Stimulated activated CD8-positive, alpha-beta memory T cell treated with anti-CD3 and anti-CD28 coated beads, Interleukin-15, amount 100 ng/mL, for 48 hours (primary cell): ENCODE measurements at regions not wholly inside any gene's neighbourhood (a gene's known extent, or its start where the extent isn't known, plus 50 kb on each side); places are given as distances from the start of the nearest gene placed in this dataset.

Experiments
- DNase-seq, 2 donors: peaks; one replicate each; pipeline ENCODE4 v3.0.0-alpha.2; 2020; ENCODE audit warnings: low read depth in 2 of 2

GRCh38 chr18:47758000-47758399 lies 172.5 kb downstream of the SMAD2 start:
- DNase-seq = no peak

DNA sequence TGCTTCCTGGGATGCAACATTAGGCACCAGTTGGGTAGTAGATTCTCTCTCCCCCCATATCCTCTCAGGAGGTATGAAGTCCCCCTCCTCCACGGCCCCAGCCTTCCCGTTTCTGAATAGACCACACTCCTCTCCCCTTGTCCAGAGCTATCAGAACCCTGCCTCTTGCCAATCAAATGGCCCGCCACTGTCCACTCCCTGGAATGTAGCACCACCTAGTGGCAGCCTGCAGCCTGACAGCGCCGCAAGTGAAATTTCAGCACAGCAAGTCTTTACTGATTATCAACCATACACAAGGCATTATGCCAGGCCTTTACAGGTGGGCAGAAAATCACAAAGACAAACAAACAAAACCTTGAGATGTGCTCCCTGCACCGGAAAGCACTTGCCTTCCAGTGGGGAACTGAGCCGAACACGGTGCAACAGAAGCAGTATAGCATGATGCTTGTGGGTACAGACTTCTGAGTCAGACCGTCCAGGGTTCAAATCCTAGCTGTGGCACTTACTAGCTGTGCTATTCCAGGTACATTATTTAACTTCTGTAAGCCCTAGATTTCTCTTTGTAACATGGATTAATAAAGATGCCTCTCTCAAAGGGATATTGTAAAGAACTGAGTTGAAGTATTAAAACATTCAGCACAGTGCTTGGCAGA lies 174.0 kb downstream of the SMAD2 start:
- peak in 1 of 2 donors; percentile 21 for DNase-seq

- DNase-seq = no peak
These were observed 175.4 kb downstream of the SMAD2 start for GRCh38 chr18:47755102-47755456.

DNA sequence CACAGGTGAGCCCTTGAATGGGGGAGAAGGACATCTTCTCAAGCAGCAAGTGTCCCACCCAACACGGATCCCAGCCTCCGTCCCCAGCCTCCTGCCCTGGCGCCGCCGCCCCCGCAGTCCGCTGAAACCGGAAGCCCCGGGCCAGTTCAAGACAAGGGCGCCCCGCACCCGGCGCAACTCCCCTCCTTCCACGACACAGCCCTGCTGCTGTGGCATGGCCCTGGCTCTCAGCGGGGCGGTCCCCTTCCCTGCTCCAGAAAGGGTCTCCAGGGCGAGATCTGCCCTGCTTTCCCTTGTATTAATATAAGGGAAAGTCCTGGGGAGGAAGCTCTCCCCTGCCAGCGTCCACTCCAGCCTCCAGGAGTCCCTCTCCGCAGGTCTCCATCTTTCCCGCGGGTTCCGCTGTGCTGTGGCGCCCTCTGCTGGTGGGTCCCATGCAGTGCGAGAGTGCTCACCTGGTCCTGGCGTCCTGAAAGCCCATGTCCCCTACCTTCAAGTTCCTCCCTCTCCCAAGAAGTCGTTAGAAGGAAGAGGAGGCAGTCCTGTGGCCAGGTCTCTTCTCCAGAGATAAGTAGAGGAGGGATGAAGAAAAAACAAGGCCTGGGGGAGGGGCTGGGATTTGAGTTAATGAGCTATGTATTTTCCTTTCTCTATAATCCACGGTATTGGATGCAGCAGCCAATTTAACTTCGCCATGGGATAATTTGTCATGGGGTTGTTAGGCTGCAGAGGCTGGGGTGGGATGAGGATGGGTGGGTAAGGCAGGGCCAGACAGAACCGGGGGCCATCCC lies 176.0 kb downstream of the SMAD2 start:
- peak in 1 of 2 donors; percentile 25 for DNase-seq

DNA sequence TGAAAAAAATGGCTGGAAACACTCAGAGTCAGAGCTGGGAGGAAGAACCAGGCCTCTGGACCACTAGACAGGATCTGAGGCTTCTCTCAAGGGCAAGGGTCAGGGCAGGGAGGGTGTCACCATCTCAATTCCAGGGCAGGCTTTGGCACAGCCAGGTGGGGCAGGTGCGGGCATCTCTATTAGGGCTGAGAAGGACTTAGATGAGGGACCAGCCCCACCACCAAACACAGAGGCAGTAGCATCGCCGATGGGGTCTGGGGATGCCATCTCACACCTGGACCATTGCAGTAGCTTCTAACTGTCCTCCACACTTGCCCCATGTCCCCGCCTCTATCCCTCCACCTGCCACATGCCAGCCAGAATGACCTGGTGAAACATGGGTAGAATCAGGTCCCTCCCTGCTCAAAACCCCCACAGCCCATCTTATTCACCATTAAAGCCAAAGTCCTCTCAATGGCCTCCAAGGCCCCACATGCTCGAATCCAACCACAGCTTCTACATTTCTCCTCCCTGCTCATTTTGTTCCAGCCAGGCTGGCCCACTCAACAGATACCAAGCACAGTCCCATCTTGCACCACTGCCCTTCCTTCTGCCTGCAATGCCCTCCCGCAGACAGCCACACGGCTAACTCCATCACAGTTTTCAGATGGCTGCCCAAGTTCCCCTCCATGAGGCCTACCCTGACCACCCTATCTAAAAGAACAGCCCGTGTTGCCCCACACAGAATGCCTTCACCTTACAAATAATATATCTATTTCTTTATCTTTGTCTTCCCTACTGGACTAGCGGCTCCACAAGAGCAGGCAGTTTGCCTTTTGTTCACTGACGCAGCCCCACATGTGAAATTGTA lies 177.4 kb downstream of the SMAD2 start:
- DNase-seq = no peak

DNA sequence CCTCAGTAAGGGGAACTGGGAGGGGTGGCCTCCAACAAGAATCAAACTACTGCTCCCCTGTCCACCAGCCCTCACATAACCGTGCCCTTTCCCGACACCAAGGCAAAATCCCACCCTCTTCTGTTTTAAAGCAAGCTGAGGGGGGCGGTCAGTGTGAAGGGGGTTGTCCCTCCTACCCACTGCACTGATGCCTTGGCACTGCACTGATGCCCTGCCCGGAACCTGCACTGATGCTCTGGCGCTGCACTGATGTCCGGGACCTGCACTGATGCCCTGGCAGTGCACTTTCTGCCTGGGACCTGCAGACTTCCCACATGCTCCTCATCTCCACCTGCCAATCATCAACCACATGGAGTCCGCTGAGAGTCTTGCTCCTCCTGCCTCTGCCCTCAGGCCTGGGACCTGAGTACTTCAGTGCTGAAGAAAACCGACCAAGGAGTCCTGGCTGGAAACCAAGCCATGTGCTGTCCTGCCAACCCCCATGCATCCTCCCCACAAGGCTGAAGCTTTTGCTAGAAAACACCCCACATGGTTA lies 179.5 kb downstream of the SMAD2 start:
- DNase-seq = no peak

- no peak for DNase-seq
These were observed 180.9 kb downstream of the SMAD2 start for GRCh38 chr18:47749600-47749973.

DNA sequence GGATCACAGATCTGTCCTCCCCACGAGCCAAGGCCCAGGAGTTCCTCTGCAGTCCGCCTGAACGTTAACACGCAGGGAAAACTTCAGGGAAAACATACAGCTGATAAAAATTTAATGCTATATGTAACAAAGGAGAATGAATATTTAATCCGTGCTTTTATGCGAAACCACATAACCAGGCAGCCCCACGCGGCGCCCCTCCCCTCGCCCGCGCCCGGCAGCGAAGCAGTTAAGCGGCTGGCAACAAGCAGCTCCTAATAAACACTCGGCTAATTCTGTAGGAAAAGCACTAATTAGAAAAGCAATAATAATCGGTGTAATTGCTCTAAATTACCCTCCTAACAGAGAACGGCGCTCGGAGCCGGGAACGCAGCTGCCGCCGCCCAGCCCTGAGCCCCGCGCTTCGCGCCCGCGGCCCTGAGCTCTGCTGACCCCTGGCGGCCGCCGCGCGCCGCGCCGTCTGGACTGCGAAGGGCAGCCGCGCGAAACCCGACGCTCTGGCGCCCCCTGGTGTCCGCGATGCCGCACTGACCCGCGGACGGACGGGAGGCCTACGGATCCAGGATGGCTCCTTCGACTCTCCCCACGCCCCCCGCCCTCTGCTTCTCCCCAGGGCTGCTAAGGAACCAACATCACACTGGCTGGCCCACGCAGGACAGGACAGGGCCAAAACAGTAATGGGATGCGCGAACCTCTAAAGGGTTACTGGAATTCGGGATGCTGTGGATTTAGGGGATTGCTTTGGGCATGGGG lies 181.4 kb downstream of the SMAD2 start:
- peak; percentile 69 to 71 for DNase-seq

DNA sequence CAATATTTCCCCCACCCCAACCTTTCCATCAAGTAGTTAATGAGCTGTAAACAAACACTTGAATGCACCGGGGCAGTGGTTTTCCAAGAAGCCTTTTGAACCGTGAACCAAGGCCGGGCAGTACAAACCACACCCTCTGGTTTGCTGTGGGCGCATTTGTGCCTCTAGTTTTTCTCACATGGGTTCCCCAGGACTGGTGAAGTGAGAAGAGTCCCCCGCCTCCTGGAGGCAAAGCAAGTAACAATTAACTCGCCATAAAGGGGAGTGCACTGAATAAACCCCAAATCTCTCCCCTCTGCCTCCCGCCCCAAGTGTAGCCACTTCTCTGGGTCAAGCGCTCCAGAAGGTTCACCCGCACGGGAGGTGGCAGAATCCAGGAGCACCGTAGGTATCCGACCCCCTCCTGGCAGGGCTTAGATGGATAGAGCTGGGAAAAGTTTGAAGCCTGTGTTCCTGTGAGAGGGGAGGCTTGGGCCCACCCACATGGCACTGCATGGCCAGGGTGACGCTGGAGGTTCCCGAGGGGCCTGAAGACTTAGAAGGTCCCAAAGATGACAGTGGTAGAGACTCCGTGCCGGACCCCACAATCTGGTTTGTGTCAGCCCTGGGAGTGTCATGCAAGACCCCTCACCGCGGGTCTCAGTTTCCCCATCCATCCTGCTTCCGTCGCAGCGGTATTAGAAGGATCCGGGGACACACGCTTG lies 182.2 kb downstream of the SMAD2 start:
- no peak for DNase-seq

DNA sequence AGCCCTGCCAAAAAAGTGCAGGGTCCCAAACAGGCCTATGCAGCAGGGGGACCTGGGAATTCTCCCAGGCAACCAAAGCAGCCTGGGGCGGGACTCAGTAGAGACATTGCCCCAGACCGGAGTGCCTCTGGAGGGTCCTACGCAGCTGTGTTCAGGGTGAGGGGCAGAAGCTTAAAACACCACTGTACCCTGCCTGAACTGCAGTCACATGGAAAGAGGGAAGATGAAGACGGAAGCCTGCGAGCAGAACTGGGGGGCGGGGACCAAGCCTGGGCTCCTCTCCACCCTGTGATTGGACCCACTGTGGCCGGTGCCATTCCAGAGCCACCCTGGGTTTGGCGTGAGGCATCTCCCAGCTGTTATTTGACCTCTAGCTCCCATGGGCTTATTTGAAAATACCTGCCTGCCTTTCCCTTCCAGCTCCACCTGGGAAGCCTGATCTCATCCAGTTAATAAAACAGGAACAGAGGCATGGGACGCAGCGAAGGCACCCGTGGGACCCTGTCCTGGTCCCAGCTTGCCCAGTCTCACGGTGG lies 183.1 kb downstream of the SMAD2 start:
- no peak for DNase-seq

DNA sequence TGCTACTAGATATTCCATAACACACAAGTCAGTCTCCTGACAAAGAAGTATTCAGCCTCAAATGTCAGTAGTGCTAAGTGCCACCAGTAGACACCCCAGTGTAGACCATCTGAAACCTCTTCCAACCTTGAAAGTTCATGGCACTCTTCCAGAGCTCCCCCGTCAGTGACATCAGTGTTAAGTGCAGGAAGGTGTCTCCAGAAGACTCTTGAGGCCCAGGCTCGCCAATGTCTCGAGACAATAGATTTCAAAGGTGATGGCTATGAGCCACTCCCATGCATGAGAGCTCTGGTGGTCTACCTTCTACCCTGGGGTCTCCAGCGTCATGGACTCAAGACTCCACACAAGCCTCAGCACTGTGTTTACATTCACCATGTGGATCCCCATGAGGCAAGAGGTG lies 183.8 kb downstream of the SMAD2 start:
- no peak for DNase-seq

DNA sequence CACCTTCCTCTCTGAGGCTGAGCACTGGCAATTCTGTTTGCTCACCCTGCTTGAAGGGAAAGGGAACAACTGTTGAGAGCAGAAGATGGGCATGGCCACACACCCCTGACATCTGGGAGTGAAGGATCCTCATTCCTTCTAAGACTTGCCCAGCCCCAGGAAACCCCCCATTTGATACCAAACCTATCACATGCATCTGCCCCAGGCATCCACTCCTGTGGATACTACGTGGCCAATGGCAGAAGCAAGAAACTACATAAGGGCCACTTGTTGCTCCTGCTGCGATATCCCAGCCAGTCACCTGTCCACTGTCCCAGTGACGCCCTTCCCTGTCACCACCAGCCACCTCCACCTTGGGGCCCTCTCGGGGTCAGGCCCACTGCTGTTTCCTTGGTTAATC lies 185.2 kb downstream of the SMAD2 start:
- no peak for DNase-seq

GRCh38 chr18:47737956-47738355 lies 192.5 kb downstream of the SMAD2 start:
- DNase-seq = no peak

DNA sequence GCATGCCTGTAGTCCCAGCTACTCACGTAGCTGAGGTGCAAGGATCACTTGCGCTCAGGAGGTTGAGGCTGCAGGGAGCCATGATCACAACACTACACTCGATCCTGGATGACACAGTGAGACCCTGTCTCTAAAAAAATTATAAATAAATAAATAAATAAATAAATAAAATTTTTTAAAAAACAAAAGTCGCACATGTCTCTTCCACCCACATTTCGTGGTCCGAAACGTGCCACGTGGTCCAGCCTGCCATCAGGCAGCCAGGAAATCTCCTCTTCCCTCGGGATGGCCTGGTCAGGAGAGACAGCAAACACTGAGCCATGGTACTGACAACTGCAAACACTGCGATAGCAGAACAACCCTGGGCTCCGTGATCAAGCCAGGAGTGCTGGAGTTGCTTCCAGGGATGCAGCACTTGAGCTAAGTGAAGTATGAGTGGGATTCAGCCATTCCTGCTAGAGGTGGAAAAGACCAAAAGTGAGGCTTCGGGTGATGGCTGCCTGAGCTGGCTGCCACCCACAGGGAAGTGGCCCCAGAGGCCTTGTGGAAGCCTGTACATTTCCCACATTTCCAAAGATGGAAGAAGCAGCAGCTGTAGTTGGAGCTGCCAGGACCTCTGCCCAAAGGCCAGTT lies 193.1 kb downstream of the SMAD2 start:
- DNase-seq = no peak

DNA sequence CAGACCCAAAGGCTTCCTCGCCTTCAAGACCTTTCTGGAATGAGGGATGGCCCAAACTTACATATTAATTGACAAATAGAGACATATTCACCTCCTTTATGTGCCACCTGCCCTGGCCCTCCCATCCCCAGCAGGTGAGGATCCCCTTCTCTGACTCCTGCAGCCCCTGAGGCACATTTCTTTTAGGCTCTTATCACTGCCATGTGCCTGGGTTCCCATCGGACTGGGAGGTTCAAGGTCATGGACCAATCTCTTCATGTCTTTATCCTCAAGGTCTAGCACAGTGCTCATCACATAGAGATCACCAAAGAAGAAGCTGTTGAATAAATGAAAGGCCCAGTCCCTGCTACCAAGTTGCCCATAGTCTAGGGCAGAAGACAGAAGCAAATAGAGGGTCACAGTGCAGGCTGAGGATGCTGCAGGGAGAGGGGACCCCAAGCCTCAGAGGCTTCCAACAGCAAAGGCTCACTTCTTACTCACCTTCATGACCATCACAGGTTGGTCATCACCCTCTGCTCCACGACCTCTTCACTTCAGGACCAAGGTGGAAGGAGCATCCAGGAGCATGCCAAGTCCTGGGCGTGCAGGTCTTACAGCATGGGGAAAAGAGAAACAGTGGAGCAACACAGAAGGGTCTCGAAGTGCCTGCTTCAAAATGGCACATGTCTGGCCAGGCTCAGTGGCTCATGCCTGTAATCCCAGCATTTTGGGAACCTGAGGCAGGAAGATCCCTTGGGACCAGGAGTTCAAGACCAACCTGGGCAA lies 193.9 kb downstream of the SMAD2 start:
- no peak for DNase-seq

DNA sequence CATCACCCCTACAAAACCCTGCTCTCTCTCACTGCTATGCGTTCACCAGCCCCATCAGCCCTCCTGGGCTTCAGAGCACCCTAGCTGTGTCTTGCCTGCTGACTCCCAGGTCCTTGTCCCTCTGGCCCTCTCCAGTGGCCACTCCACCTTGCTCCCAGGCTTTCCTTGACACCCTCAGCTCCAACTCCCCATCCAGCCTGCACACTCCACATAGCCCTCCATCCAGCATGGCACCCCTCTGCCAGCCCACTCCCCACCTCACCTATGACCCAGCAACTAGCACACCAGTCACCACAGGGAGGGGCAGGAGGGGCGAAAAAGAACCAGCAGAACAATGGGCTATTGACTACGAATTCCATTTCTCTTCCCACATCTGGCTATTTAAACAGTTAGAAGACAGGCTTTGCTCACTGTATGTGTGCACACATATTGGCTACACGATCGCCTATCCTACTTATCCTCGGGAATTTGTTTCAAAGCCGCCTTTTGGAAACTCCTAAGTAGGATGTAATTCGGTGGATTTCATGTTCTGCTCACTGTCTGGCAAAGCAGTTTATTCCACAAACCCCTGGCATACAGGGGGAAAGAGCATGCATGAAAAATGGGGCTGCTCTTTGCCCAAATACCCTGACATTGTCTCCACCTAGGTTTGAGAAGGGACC lies 195.3 kb downstream of the SMAD2 start:
- DNase-seq = no peak

DNA sequence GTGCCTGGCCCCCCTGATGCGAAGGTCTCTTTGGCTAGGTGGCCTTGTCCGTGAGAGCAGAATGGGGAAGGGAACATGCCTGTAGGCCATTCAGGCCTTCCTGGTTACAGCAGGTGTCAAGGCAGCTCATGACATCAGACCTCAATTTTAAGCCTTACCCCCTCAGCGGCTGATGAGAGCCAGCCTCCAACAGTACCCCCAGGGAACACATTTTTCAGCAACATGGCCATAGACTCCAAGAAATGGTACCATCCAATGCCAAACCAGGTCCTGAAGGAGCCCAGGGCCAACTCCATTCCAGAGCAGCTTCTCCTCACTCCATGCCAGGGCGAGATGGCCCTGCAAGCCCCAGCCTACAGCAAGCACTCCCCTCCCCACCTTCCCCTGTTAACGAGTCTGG lies 199.2 kb downstream of the SMAD2 start:
- no peak for DNase-seq

DNA sequence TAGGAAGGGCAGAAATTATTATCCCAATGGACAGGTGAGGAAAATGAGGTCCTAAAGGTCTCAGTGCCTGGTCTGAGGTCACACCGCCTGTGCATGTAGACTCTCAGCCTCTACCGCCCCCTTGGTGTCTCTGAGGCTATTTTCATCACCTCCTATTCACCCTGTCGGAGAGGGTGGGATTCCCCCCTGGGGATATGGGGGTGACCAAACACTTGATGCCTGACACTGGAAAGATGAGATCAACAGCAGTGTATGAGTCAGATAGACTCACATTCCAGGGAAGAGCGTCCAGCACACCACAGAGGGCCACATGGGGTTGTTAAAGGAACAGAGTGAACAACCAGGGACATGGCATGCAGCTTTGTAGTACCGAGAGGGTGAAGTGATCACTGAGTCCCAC lies 199.7 kb downstream of the SMAD2 start:
- no peak for DNase-seq

- no peak for DNase-seq
These were observed 201.1 kb downstream of the SMAD2 start for GRCh38 chr18:47729356-47729755.
